ENCODE measurements at regions not wholly inside any gene's neighbourhood (a gene's known extent, or its start where the extent isn't known, plus 50 kb on each side); places are given as distances from the start of the nearest gene placed in this dataset.

DNA sequence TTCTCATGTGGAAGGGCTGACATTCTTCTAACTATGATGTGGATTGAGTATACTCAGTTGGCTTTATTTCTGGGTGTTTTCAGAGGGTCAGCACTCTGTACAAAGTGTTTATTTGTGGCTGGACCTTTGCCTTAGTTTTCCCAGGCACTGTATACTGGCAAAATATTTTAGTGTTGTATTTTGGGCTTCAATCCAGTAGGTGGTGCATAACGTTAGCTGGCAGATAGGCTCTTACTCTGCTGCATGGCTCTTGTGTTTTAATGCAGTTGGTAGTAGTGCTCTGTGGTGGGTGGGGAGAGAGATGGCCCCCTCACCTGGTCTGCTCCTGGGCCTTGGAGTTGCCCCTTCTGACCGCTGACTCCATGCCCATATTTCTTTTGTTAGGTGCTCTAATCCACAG is 75.6 kb upstream of the REG3A start:
- TF ChIP-seq, protein P1, sequence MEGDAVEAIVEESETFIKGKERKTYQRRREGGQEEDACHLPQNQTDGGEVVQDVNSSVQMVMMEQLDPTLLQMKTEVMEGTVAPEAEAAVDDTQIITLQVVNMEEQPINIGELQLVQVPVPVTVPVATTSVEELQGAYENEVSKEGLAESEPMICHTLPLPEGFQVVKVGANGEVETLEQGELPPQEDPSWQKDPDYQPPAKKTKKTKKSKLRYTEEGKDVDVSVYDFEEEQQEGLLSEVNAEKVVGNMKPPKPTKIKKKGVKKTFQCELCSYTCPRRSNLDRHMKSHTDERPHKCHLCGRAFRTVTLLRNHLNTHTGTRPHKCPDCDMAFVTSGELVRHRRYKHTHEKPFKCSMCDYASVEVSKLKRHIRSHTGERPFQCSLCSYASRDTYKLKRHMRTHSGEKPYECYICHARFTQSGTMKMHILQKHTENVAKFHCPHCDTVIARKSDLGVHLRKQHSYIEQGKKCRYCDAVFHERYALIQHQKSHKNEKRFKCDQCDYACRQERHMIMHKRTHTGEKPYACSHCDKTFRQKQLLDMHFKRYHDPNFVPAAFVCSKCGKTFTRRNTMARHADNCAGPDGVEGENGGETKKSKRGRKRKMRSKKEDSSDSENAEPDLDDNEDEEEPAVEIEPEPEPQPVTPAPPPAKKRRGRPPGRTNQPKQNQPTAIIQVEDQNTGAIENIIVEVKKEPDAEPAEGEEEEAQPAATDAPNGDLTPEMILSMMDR (IDR thresholded peaks at IDR 0.05; ENCODE audit: poor library complexity, severe bottlenecking): peak; percentile 24
- no peak for TF ChIP-seq RAD21 (conservative IDR thresholded peaks at IDR 0.05)

Data from neural cell (in vitro differentiated cells).